OCI-LY3 (cell line): ENCODE measurements at regions not wholly inside any gene's neighbourhood (a gene's known extent, or its start where the extent isn't known, plus 50 kb on each side); places are given as distances from the start of the nearest gene placed in this dataset.

ENCODE experiments used
- EZH2phosphoT487 ChIP-seq: fragments of 200-600 bp; shearing (Covaris generic); IDR thresholded peaks from 2 replicates; pipeline ENCODE4 v1.6.1; 2018; ENCODE audit warnings: antibody characterized with exemption, mixed run types, low read depth
- TF ChIP-seq, protein P1 (sequence below): fragments of 200-600, 300-600 bp; sonication (generic); IDR thresholded peaks from 2 replicates; pipeline ENCODE4 v1.5.1; 2014; ENCODE audit warnings: antibody characterized with exemption, low read length, low read depth

DNA sequence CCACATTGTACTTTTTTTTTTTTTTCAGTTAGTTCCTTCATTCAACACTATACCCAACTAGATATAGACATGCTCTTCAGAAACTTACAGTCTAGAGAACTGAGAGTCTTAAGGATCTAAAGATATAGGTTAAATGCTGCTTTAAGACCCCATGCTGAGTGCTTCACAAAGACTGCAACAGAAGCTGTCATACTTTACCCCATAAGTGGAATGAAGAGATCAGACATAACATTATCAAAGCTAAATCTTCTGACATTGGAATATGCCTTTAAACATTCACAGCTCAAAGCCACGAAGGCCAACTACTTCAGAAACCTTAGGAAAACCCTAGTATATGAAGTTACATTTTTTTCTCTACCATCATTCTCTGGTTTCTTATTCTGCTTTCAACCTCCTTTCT is 666.4 kb downstream of the KCNT2 start:
- TF ChIP-seq, protein P1, sequence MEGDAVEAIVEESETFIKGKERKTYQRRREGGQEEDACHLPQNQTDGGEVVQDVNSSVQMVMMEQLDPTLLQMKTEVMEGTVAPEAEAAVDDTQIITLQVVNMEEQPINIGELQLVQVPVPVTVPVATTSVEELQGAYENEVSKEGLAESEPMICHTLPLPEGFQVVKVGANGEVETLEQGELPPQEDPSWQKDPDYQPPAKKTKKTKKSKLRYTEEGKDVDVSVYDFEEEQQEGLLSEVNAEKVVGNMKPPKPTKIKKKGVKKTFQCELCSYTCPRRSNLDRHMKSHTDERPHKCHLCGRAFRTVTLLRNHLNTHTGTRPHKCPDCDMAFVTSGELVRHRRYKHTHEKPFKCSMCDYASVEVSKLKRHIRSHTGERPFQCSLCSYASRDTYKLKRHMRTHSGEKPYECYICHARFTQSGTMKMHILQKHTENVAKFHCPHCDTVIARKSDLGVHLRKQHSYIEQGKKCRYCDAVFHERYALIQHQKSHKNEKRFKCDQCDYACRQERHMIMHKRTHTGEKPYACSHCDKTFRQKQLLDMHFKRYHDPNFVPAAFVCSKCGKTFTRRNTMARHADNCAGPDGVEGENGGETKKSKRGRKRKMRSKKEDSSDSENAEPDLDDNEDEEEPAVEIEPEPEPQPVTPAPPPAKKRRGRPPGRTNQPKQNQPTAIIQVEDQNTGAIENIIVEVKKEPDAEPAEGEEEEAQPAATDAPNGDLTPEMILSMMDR = no peak
- TF ChIP-seq EZH2phosphoT487 = no peak
